ENCODE measurements at regions not wholly inside any gene's neighbourhood (a gene's known extent, or its start where the extent isn't known, plus 50 kb on each side); places are given as distances from the start of the nearest gene placed in this dataset.

GRCh38 chr3:145735631-145736030, 425.4 kb downstream of the PLOD2 start:
- Histone ChIP-seq H3K4me1 (ENCODE audit: control insufficient read depth in 3 of 3, insufficient read depth in 2 of 3, low read depth in 1 of 3, low read length in 2 of 3) (no peaks in the 10 kb centered on the region), H3K27me3 (ENCODE audit: control insufficient read depth in 3 of 3, insufficient read depth in 3 of 3, low read length in 3 of 3) (no peaks in the 10 kb centered on the region), H3K9me3 (ENCODE audit: control insufficient read depth in 2 of 2, insufficient read depth in 1 of 2, low read depth in 1 of 2, low read length in 1 of 2) (no peaks in the 10 kb centered on the region), H3K27ac (ENCODE audit: low read depth in 1 of 3, low read length in 2 of 3) (no peak overlapping the region), H3K36me3 (ENCODE audit: control insufficient read depth in 3 of 3, insufficient read depth in 2 of 3, low read depth in 1 of 3, low read length in 3 of 3) (no peaks in the 10 kb centered on the region), H3K4me3 (ENCODE audit: low read depth in 1 of 3, low read length in 3 of 3) (no peak overlapping the region)
- 52 to 68% (median 55%) methylated on average over 2 of the region's 2 CpGs for WGBS, 3 donors
- no peak for FAIRE-seq
- DNase-seq: no peak

- H3K27me3 ChIP-seq (ENCODE audit: control insufficient read depth in 3 of 3, insufficient read depth in 3 of 3, low read length in 3 of 3): no peaks in the 10 kb centered on the region
- no peaks in the 10 kb centered on the region for H3K36me3 ChIP-seq (ENCODE audit: control insufficient read depth in 3 of 3, insufficient read depth in 2 of 3, low read depth in 1 of 3, low read length in 3 of 3)
- DNase-seq (no peak), FAIRE-seq (no peak)
- no peaks in the 10 kb centered on the region for H3K9me3 ChIP-seq (ENCODE audit: control insufficient read depth in 2 of 2, insufficient read depth in 1 of 2, low read depth in 1 of 2, low read length in 1 of 2)
- H3K27ac ChIP-seq (ENCODE audit: low read depth in 1 of 3, low read length in 2 of 3): no peak overlapping the region
- H3K4me1 ChIP-seq (ENCODE audit: control insufficient read depth in 3 of 3, insufficient read depth in 2 of 3, low read depth in 1 of 3, low read length in 2 of 3): no peaks in the 10 kb centered on the region
- 90 to 97% (median 96%) methylated on average over 1 of the region's 1 CpG for WGBS, 3 donors
- no peak overlapping the region for H3K4me3 ChIP-seq (ENCODE audit: low read depth in 1 of 3, low read length in 3 of 3)
These were observed 423.0 kb downstream of the PLOD2 start for GRCh38 chr3:145737952-145738351.

GRCh38 chr3:145739926-145740325, 421.1 kb downstream of the PLOD2 start:
- FAIRE-seq: no peak

GRCh38 chr3:145750657-145751056, 410.3 kb downstream of the PLOD2 start:
- H3K4me3 ChIP-seq (ENCODE audit: low read depth in 1 of 3, low read length in 3 of 3): no peak overlapping the region
- WGBS, 3 donors: 86 to 96% (median 89%) methylated on average over 2 of the region's 2 CpGs
- no peaks in the 10 kb centered on the region for H3K36me3 ChIP-seq (ENCODE audit: control insufficient read depth in 3 of 3, insufficient read depth in 2 of 3, low read depth in 1 of 3, low read length in 3 of 3)
- no peak overlapping the region for H3K27ac ChIP-seq (ENCODE audit: low read depth in 1 of 3, low read length in 2 of 3)
- H3K4me1 ChIP-seq (ENCODE audit: control insufficient read depth in 3 of 3, insufficient read depth in 2 of 3, low read depth in 1 of 3, low read length in 2 of 3): no peaks in the 10 kb centered on the region
- FAIRE-seq (no peak), DNase-seq (no peak)
- no peaks in the 10 kb centered on the region for H3K9me3 ChIP-seq (ENCODE audit: control insufficient read depth in 2 of 2, insufficient read depth in 1 of 2, low read depth in 1 of 2, low read length in 1 of 2)
- H3K27me3 ChIP-seq (ENCODE audit: control insufficient read depth in 3 of 3, insufficient read depth in 3 of 3, low read length in 3 of 3): no peaks in the 10 kb centered on the region

More at GRCh38 chr3:145739926-145740325, 421.1 kb downstream of the PLOD2 start:
- Histone ChIP-seq H3K4me3 (ENCODE audit: low read depth in 1 of 3, low read length in 3 of 3) (no peak overlapping the region), H3K9me3 (ENCODE audit: control insufficient read depth in 2 of 2, insufficient read depth in 1 of 2, low read depth in 1 of 2, low read length in 1 of 2) (no peaks in the 10 kb centered on the region), H3K27me3 (ENCODE audit: control insufficient read depth in 3 of 3, insufficient read depth in 3 of 3, low read length in 3 of 3) (no peaks in the 10 kb centered on the region), H3K36me3 (ENCODE audit: control insufficient read depth in 3 of 3, insufficient read depth in 2 of 3, low read depth in 1 of 3, low read length in 3 of 3) (no peaks in the 10 kb centered on the region), H3K4me1 (ENCODE audit: control insufficient read depth in 3 of 3, insufficient read depth in 2 of 3, low read depth in 1 of 3, low read length in 2 of 3) (no peaks in the 10 kb centered on the region), H3K27ac (ENCODE audit: low read depth in 1 of 3, low read length in 2 of 3) (no peak overlapping the region)
- WGBS, 3 donors: 80 to 86% (median 82%) methylated on average over 4 of the region's 4 CpGs
- DNase-seq: no peak

GRCh38 chr3:145752576-145752975, 408.4 kb downstream of the PLOD2 start:
- WGBS, 3 donors: 32 to 62% (median 47%) methylated on average over 1 of the region's 1 CpG
- no peak overlapping the region for H3K27ac ChIP-seq (ENCODE audit: low read depth in 1 of 3, low read length in 2 of 3)
- H3K27me3 ChIP-seq (ENCODE audit: control insufficient read depth in 3 of 3, insufficient read depth in 3 of 3, low read length in 3 of 3): no peaks in the 10 kb centered on the region
- FAIRE-seq: no peak
- H3K4me1 ChIP-seq (ENCODE audit: control insufficient read depth in 3 of 3, insufficient read depth in 2 of 3, low read depth in 1 of 3, low read length in 2 of 3): no peaks in the 10 kb centered on the region
- no peaks in the 10 kb centered on the region for H3K36me3 ChIP-seq (ENCODE audit: control insufficient read depth in 3 of 3, insufficient read depth in 2 of 3, low read depth in 1 of 3, low read length in 3 of 3)
- no peak overlapping the region for H3K4me3 ChIP-seq (ENCODE audit: low read depth in 1 of 3, low read length in 3 of 3)
- H3K9me3 ChIP-seq (ENCODE audit: control insufficient read depth in 2 of 2, insufficient read depth in 1 of 2, low read depth in 1 of 2, low read length in 1 of 2): no peaks in the 10 kb centered on the region
- DNase-seq: no peak

- DNase-seq: no peak
- 68 to 79% (median 76%) methylated on average over 3 of the region's 3 CpGs for WGBS, 3 donors
- H3K9me3 ChIP-seq (ENCODE audit: control insufficient read depth in 2 of 2, insufficient read depth in 1 of 2, low read depth in 1 of 2, low read length in 1 of 2): no peaks in the 10 kb centered on the region
- H3K4me3 ChIP-seq (ENCODE audit: low read depth in 1 of 3, low read length in 3 of 3): no peak overlapping the region
- H3K27ac ChIP-seq (ENCODE audit: low read depth in 1 of 3, low read length in 2 of 3): no peak overlapping the region
- H3K4me1 ChIP-seq (ENCODE audit: control insufficient read depth in 3 of 3, insufficient read depth in 2 of 3, low read depth in 1 of 3, low read length in 2 of 3): no peaks in the 10 kb centered on the region
- H3K27me3 ChIP-seq (ENCODE audit: control insufficient read depth in 3 of 3, insufficient read depth in 3 of 3, low read length in 3 of 3): no peaks in the 10 kb centered on the region
- no peak for FAIRE-seq
- H3K36me3 ChIP-seq (ENCODE audit: control insufficient read depth in 3 of 3, insufficient read depth in 2 of 3, low read depth in 1 of 3, low read length in 3 of 3): no peaks in the 10 kb centered on the region
These were observed 406.2 kb downstream of the PLOD2 start for GRCh38 chr3:145754605-145755289.

- Histone ChIP-seq H3K9me3 (ENCODE audit: control insufficient read depth in 2 of 2, insufficient read depth in 1 of 2, low read depth in 1 of 2, low read length in 1 of 2) (no peaks in the 10 kb centered on the region), H3K4me3 (ENCODE audit: low read depth in 1 of 3, low read length in 3 of 3) (no peak overlapping the region), H3K4me1 (ENCODE audit: control insufficient read depth in 3 of 3, insufficient read depth in 2 of 3, low read depth in 1 of 3, low read length in 2 of 3) (no peaks in the 10 kb centered on the region), H3K27ac (ENCODE audit: low read depth in 1 of 3, low read length in 2 of 3) (no peak overlapping the region), H3K36me3 (ENCODE audit: control insufficient read depth in 3 of 3, insufficient read depth in 2 of 3, low read depth in 1 of 3, low read length in 3 of 3) (no peaks in the 10 kb centered on the region), H3K27me3 (ENCODE audit: control insufficient read depth in 3 of 3, insufficient read depth in 3 of 3, low read length in 3 of 3) (no peaks in the 10 kb centered on the region)
- no peak for DNase-seq
- no peak for FAIRE-seq
- 76 to 84% (median 78%) methylated on average over 1 of the region's 1 CpG for WGBS, 3 donors
These were observed 400.9 kb downstream of the PLOD2 start for GRCh38 chr3:145760036-145760435.

GRCh38 chr3:145767909-145768308, 393.1 kb downstream of the PLOD2 start:
- 1 to 18% (median 4%) methylated on average over 1 of the region's 1 CpG for WGBS, 3 donors
- Histone ChIP-seq H3K4me3 (ENCODE audit: low read depth in 1 of 3, low read length in 3 of 3) (no peak overlapping the region), H3K27ac (ENCODE audit: low read depth in 1 of 3, low read length in 2 of 3) (no peak overlapping the region), H3K9me3 (ENCODE audit: control insufficient read depth in 2 of 2, insufficient read depth in 1 of 2, low read depth in 1 of 2, low read length in 1 of 2) (no peaks in the 10 kb centered on the region), H3K4me1 (ENCODE audit: control insufficient read depth in 3 of 3, insufficient read depth in 2 of 3, low read depth in 1 of 3, low read length in 2 of 3) (no peaks in the 10 kb centered on the region), H3K27me3 (ENCODE audit: control insufficient read depth in 3 of 3, insufficient read depth in 3 of 3, low read length in 3 of 3) (no peaks in the 10 kb centered on the region), H3K36me3 (ENCODE audit: control insufficient read depth in 3 of 3, insufficient read depth in 2 of 3, low read depth in 1 of 3, low read length in 3 of 3) (no peaks in the 10 kb centered on the region)
- DNase-seq (no peak), FAIRE-seq (peak; percentile 47)

- no peak for FAIRE-seq
These were observed 384.1 kb downstream of the PLOD2 start for GRCh38 chr3:145776782-145777408.

More at GRCh38 chr3:145776782-145777408, 384.1 kb downstream of the PLOD2 start:
- no peaks in the 10 kb centered on the region for H3K9me3 ChIP-seq (ENCODE audit: control insufficient read depth in 2 of 2, insufficient read depth in 1 of 2, low read depth in 1 of 2, low read length in 1 of 2)
- H3K4me1 ChIP-seq (ENCODE audit: control insufficient read depth in 3 of 3, insufficient read depth in 2 of 3, low read depth in 1 of 3, low read length in 2 of 3): no peaks in the 10 kb centered on the region
- H3K4me3 ChIP-seq (ENCODE audit: low read depth in 1 of 3, low read length in 3 of 3): no peak overlapping the region
- WGBS, 3 donors: 51 to 61% (median 60%) methylated on average over 4 of the region's 4 CpGs
- DNase-seq: peak; percentile 15 to 31
- no peaks in the 10 kb centered on the region for H3K27me3 ChIP-seq (ENCODE audit: control insufficient read depth in 3 of 3, insufficient read depth in 3 of 3, low read length in 3 of 3)
- H3K36me3 ChIP-seq (ENCODE audit: control insufficient read depth in 3 of 3, insufficient read depth in 2 of 3, low read depth in 1 of 3, low read length in 3 of 3): no peaks in the 10 kb centered on the region
- no peak overlapping the region for H3K27ac ChIP-seq (ENCODE audit: low read depth in 1 of 3, low read length in 2 of 3)

Data from small intestine (tissue), 7 donors.